ENCODE measurements at regions not wholly inside any gene's neighbourhood (a gene's known extent, or its start where the extent isn't known, plus 50 kb on each side); places are given as distances from the start of the nearest gene placed in this dataset.

DNA sequence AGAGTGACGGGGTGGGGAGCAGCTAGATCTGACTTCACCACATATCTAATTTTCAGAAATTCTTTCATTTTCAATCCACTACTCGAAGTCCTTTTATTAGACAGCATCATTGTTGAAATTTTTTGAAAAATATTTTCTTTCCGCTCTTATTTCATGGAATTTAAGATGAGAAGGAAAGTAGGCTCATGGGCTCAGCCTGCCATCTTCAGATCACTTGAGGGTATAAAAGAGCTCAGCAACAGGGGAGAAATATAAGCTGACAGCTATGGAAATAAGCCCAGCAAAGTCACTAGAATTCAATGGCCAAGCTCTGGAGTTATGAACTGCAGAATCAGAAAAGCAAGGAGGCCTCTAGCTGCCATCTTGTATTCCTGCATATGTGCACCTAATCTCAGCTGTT is 389.1 kb downstream of the XPNPEP1 start:
- WGBS (ENCODE audit: missing lambda C conversion rate): 11% methylated on average over 3 of the region's 3 CpGs
- H3K27ac ChIP-seq: no peak overlapping the region
- H3K9me3 ChIP-seq: no peaks in the 10 kb centered on the region
- ChIA-PET CTCF (interaction anchor here (0.6 to 0.9 kb wide), 2 partner anchors 318 to 877 kb away, joined by 3 read pairs; no protein-coding TSS in a partner anchor), POLR2A (no interaction called here)
- FAIRE-seq (no peak), DNase-seq (ENCODE audit: low read depth in 1 of 2, low spot score in 1 of 2) (no peak), ATAC-seq (no peak)
- H3K4me2 ChIP-seq: no peak overlapping the region
- H3K4me1 ChIP-seq: no peaks in the 10 kb centered on the region
- H3K4me3 ChIP-seq: no peak overlapping the region
- TF ChIP-seq FOSL2 (IDR thresholded peaks at IDR 0.05) (no peak), FOSL2 (CRISPR knock-in tag; IDR thresholded peaks at IDR 0.05) (no peak), HOXA7 (CRISPR knock-in tag; IDR thresholded peaks at IDR 0.05) (no peak), CBX8 (IDR thresholded peaks at IDR 0.05) (no peak), PHF8 (IDR thresholded peaks at IDR 0.05; ENCODE audit: borderline replicate concordance, low read depth) (no peak), CEBPB (IDR thresholded peaks at IDR 0.05) (no peak), JUN (IDR thresholded peaks at IDR 0.05) (no peak), CBX2 (IDR thresholded peaks at IDR 0.05; ENCODE audit: borderline replicate concordance, low read depth) (no peak), FOXS1 (CRISPR knock-in tag; IDR thresholded peaks at IDR 0.05) (no peak), ZNF302 (CRISPR knock-in tag; IDR thresholded peaks at IDR 0.05) (no peak), CTCF (IDR thresholded peaks at IDR 0.05) (no peak), HOXB5 (CRISPR knock-in tag; IDR thresholded peaks at IDR 0.05) (no peak), NPAS2 (CRISPR knock-in tag; IDR thresholded peaks at IDR 0.05; ENCODE audit: borderline replicate concordance) (no peak)
- TF ChIP-seq, protein P1, sequence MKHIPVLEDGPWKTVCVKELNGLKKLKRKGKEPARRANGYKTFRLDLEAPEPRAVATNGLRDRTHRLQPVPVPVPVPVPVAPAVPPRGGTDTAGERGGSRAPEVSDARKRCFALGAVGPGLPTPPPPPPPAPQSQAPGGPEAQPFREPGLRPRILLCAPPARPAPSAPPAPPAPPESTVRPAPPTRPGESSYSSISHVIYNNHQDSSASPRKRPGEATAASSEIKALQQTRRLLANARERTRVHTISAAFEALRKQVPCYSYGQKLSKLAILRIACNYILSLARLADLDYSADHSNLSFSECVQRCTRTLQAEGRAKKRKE (CRISPR knock-in tag; IDR thresholded peaks at IDR 0.05; ENCODE audit: low read depth): no peak

DNA sequence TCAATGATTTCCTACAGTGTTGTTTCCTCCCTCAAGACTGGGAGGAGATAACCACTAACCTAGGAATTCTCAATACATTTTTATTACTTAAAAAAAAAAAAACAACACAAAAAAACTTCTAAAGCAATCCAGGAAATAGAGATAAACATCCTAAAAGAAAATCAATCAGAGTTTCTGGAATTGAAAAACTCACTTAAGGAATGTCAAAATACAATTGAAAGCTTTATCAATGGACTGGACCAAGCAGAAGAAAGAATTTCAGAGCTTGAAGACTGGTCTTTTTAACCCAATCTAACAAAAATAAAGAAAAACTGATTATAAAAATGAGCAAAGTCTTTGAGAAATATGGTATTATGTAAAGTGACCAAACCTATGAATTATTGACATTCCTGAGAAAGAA is 394.1 kb downstream of the XPNPEP1 start:
- TF ChIP-seq JUNB (IDR thresholded peaks at IDR 0.05): no peak
- no peak overlapping the region for H3K4me2 ChIP-seq
- FAIRE-seq (no peak), DNase-seq (ENCODE audit: low read depth in 1 of 2, low spot score in 1 of 2) (no peak), ATAC-seq (no peak)
- no peaks in the 10 kb centered on the region for H3K4me1 ChIP-seq
- CTCF ChIA-PET: interaction anchor here (0.6 kb wide), 2 partner anchors 245 to 277 kb away, joined by 3 to 5 read pairs; no protein-coding TSS in a partner anchor
- H3K9me3 ChIP-seq: 0 out of 3 replicates have a peak, but pooled peaks cover 6% of the 10 kb centered on the region
- no peak overlapping the region for H3K4me3 ChIP-seq
- H3K27ac ChIP-seq: no peak overlapping the region
- POLR2A ChIA-PET: no interaction called here

- no peak for DNase-seq (ENCODE audit: low read depth in 1 of 2, low spot score in 1 of 2)
- H3K4me3 ChIP-seq: no peak overlapping the region
- ChIA-PET POLR2A (no interaction called here), CTCF (no interaction called here)
- no peak overlapping the region for H3K27ac ChIP-seq
- H3K9me3 ChIP-seq: 0 out of 3 replicates have a peak, but pooled peaks cover under 1% of the 10 kb centered on the region
- 2% methylated on average over 4 of the region's 4 CpGs for WGBS (ENCODE audit: missing lambda C conversion rate)
- no peak overlapping the region for H3K4me2 ChIP-seq
- no peak for TF ChIP-seq RCOR1 (IDR thresholded peaks at IDR 0.05; ENCODE audit: low read depth, low read length)
- no peak for TF ChIP-seq PHF8 (IDR thresholded peaks at IDR 0.05; ENCODE audit: borderline replicate concordance, low read depth)
- TF ChIP-seq CBX2 (IDR thresholded peaks at IDR 0.05; ENCODE audit: borderline replicate concordance, low read depth): no peak
- TF ChIP-seq PBX3 (IDR thresholded peaks at IDR 0.05): no peak
- no peak for TF ChIP-seq KDM5A (IDR thresholded peaks at IDR 0.05)
- TF ChIP-seq HDAC2 (IDR thresholded peaks at IDR 0.05): no peak
- TF ChIP-seq REST (IDR thresholded peaks at IDR 0.05): no peak
- TF ChIP-seq EHMT2 (IDR thresholded peaks at IDR 0.05; ENCODE audit: low read depth): no peak
- no peak for FAIRE-seq
- no peaks in the 10 kb centered on the region for H3K4me1 ChIP-seq
- no peak for ATAC-seq
Observed at GRCh38 chr10:109517748-109518147, 405.6 kb downstream of the XPNPEP1 start.
